HG02571 (cell line): ENCODE measurements at regions not wholly inside any gene's neighbourhood (a gene's known extent, or its start where the extent isn't known, plus 50 kb on each side); places are given as distances from the start of the nearest gene placed in this dataset.
A peak's percentile ranks its signal among the peaks of the same experiment; 100 is the strongest.

Experiments
- ATAC-seq: cut with Tn5 transposase; IDR thresholded peaks from one replicate; pipeline ENCODE4 v1.9.1; 2021; ENCODE audit warnings: mild to moderate bottlenecking, moderate library complexity; ENCODE audit not compliant: unreplicated experiment

GRCh38 chrX:131764216-131764615 lies 220.3 kb downstream of the OR13H1 start:
- ATAC-seq = no peak

GRCh38 chrX:131778269-131779218 lies 234.7 kb downstream of the OR13H1 start:
- ATAC-seq = peak; percentile 68

- ATAC-seq = no peak
Observed at GRCh38 chrX:131779306-131779705, 235.4 kb downstream of the OR13H1 start.

- ATAC-seq = no peak
Observed at GRCh38 chrX:131779741-131780140, 235.9 kb downstream of the OR13H1 start.

- no peak for ATAC-seq
Observed at GRCh38 chrX:131782646-131783045, 238.8 kb downstream of the OR13H1 start.

- ATAC-seq = peak; percentile 42
Observed at GRCh38 chrX:131783555-131784308, 239.4 kb upstream of the STK26 start.

GRCh38 chrX:131789664-131790063 lies 233.4 kb upstream of the STK26 start:
- ATAC-seq = no peak

GRCh38 chrX:131791608-131792355 lies 231.3 kb upstream of the STK26 start:
- ATAC-seq = no peak

GRCh38 chrX:131792356-131792749 lies 230.7 kb upstream of the STK26 start:
- ATAC-seq = peak; percentile 72

- ATAC-seq = peak; percentile 51
Observed at GRCh38 chrX:131792789-131793462, 230.2 kb upstream of the STK26 start.

GRCh38 chrX:131795442-131796229 lies 227.5 kb upstream of the STK26 start:
- ATAC-seq = no peak

GRCh38 chrX:131801066-131801465 lies 222.0 kb upstream of the STK26 start:
- no peak for ATAC-seq

GRCh38 chrX:131801911-131802310 lies 221.2 kb upstream of the STK26 start:
- no peak for ATAC-seq

GRCh38 chrX:131802836-131803626 lies 220.1 kb upstream of the STK26 start:
- ATAC-seq = peak; percentile 84

GRCh38 chrX:131812847-131813825 lies 210.0 kb upstream of the STK26 start:
- ATAC-seq = peak; percentile 82

GRCh38 chrX:131816551-131817136 lies 206.5 kb upstream of the STK26 start:
- peak; percentile 50 for ATAC-seq

- no peak for ATAC-seq
Observed at GRCh38 chrX:131818297-131818936, 204.7 kb upstream of the STK26 start.
